HL-60 (cell line): ENCODE measurements at regions not wholly inside any gene's neighbourhood (a gene's known extent, or its start where the extent isn't known, plus 50 kb on each side); places are given as distances from the start of the nearest gene placed in this dataset.

Source experiments
- DNase-seq, 2 experiments: peaks; one replicate each; pipeline ENCODE4 v3.0.0-alpha.2; 2010 to 2020; ENCODE audit warnings: low read depth in 1 of 2, low spot score in 1 of 2
- H3K27ac ChIP-seq: fragments of 250-450 bp; sonication (Bioruptor Pico); replicated peaks from 2 replicates; pipeline ENCODE4 v1.5.1; 2020; ENCODE audit warnings: mild to moderate bottlenecking, moderate library complexity
- H3K27me3 ChIP-seq: fragments of 250-450 bp; sonication (Bioruptor Pico); 2 replicates; pipeline ENCODE4 v1.5.1; 2021; ENCODE audit warnings: mild to moderate bottlenecking, moderate library complexity; ENCODE audit not compliant: insufficient read depth, poor library complexity, severe bottlenecking
- H3K4me3 ChIP-seq: replicated peaks from 2 replicates; pipeline ENCODE4 v1.5.1; 2011; ENCODE audit warnings: mild to moderate bottlenecking, control low read depth, low read length; ENCODE audit not compliant: insufficient read depth
- CTCF ChIP-seq: IDR thresholded peaks from one replicate; pipeline ENCODE4 v1.5.1; 2011; ENCODE audit warnings: low read length, control low read depth, inconsistent platforms; ENCODE audit not compliant: insufficient read depth
- GABPA ChIP-seq: IDR thresholded peaks from 2 replicates; pipeline ENCODE4 v1.6.1; 2012; ENCODE audit warnings: low read depth
- POLR2AphosphoS5 ChIP-seq: IDR thresholded peaks from 2 replicates; pipeline ENCODE4 v1.6.1; 2012; ENCODE audit warnings: low read depth
- REST ChIP-seq: IDR thresholded peaks from 2 replicates; pipeline ENCODE4 v1.6.1; 2012; ENCODE audit warnings: low read depth; ENCODE audit not compliant: insufficient replicate concordance
- SPI1 ChIP-seq: IDR thresholded peaks from 2 replicates; pipeline ENCODE4 v1.6.1; 2012; ENCODE audit warnings: low read depth, mild to moderate bottlenecking, borderline replicate concordance

DNA sequence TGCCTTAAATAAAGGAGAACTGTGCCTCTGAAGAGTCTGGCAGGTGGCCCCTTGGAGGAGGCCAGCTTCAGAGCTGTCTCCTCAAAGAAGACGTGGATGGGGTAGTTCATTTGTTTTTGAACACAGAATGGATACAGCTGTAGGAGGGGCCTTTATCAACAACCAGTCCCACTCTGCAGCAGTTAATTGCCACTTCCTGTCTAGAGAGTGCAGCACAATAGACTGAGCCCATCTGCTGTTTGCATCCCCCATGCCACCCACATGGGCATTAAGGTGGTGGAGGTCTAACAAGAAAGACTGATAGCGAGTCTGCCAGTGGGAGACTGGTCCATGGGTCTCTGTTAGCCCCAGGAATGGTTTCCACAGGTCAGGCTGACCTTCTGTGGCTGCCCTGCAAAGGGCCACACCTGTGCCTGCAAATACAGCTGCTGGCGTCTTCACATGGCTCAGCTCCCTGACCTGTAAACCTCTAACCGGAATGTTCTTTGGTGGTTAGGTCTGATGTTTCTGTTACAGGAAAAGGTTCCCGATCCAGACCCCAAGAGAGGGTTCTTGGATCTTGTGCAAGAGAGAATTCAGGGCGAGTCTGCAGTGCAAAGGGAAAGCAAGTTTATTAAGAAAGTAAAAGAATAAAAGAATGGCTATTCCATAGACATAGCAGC lies 153.3 kb upstream of the ITGA6 start:
- DNase-seq, result no peak
- H3K27me3 ChIP-seq, result no peaks in the 10 kb centered on the region
- H3K27ac ChIP-seq, result no peak overlapping the region
- no peak overlapping the region for H3K4me3 ChIP-seq
- no peak for TF ChIP-seq SPI1
- no peak for TF ChIP-seq REST
- no peak for TF ChIP-seq GABPA
- no peak for TF ChIP-seq POLR2AphosphoS5
- no peak for TF ChIP-seq CTCF

GRCh38 chr2:172275239-172275638 lies 152.1 kb upstream of the ITGA6 start:
- Histone ChIP-seq H3K27me3 (no peaks in the 10 kb centered on the region), H3K27ac (no peak overlapping the region), H3K4me3 (no peak overlapping the region)
- DNase-seq, result peak in 1 of 2 experiments; percentile 42
- peak; percentile 86 for TF ChIP-seq SPI1
- no peak for TF ChIP-seq POLR2AphosphoS5
- no peak for TF ChIP-seq GABPA
- TF ChIP-seq REST, result no peak
- TF ChIP-seq CTCF, result no peak

DNA sequence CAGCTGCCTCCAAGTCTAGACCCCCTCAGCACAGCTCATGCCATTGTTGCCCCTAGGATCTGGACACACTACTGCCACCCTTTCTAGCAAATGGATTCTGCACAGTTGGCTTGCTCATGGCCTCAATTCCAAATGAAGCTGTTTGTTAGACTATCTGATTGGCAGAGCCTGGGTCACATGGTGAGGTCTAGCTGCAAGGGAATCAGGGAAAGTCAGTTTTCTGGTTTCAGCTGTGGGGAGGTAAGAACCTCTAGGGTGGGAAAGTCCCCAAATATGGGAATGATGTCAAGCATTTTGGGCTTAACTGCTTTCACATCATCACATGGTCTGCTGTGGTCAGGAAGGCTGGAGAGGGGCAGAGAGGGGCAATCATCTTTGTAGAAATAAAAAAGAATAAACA lies 150.4 kb upstream of the ITGA6 start:
- no peak overlapping the region for H3K4me3 ChIP-seq
- TF ChIP-seq POLR2AphosphoS5 (no peak), REST (no peak), CTCF (no peak), SPI1 (no peak), GABPA (no peak)
- H3K27me3 ChIP-seq, result no peaks in the 10 kb centered on the region
- no peak overlapping the region for H3K27ac ChIP-seq
- DNase-seq, result no peak
